ACHN (cell line): ENCODE measurements at regions not wholly inside any gene's neighbourhood (a gene's known extent, or its start where the extent isn't known, plus 50 kb on each side); places are given as distances from the start of the nearest gene placed in this dataset.
"Not testable (repeated sequence)": the region's sequence is repeated elsewhere in the genome, so short reads cannot be mapped to it uniquely, and the experiment has no call there.

Experiments
- DNase-seq: peaks from one replicate; pipeline ENCODE4 v3.0.0-alpha.2; 2015
- in situ Hi-C: cut with HindIII; loops from 2 replicates; pipeline ENCODE4 v1.10.0; 2017; ENCODE audit warnings: low sequenced_read_pairs, low pct_ligation_motif_present, low pct_unique_long_range_greater_than_20kb

DNA sequence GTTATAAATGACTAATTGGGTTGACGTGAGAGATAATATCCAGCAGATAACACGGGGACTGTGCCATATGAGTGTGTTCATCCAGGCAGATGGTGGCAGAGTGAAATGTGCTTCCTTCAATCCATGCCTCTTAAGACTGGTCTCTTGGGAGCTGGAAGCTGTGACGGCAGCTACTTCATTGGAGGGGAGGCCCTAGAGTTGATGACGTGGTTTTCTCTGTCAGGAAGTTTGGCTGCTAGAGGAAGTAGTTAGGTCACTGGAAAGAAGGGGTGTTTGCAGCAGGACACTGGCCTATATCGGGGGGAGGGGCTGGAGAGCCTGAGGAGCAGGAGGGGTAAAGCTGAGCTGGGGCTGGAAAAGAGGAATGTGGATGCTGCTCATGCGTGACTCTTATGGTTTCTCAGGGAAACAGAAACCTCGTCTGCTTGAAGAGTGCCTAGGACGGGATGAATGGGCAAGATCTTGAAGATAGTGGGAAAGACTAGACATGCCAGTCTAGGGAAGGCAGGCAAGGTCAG is 3051.6 kb downstream of the RPIA start:
- in situ Hi-C loops, DNase-seq: not testable (repeated sequence)

DNA sequence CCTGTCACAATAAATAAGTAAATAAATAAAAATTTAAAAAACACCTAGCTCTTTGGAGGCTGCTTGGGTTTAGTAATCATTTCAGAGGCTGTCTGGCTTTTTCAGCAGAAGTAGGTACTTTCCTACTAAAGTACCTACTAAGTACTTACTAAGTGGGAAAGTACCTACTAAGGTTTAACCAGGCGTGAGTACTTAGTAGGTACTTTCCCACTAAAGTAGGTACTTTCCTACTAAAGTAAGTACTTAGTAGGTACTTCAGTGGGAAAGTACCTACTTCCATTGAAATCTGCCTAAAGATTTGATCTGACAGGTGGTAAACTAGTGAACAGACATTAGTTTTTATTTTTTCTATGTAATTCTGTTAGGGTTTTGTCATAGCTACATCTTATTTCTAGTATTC is 3052.4 kb downstream of the RPIA start:
- in situ Hi-C loops, DNase-seq: not testable (repeated sequence)

DNA sequence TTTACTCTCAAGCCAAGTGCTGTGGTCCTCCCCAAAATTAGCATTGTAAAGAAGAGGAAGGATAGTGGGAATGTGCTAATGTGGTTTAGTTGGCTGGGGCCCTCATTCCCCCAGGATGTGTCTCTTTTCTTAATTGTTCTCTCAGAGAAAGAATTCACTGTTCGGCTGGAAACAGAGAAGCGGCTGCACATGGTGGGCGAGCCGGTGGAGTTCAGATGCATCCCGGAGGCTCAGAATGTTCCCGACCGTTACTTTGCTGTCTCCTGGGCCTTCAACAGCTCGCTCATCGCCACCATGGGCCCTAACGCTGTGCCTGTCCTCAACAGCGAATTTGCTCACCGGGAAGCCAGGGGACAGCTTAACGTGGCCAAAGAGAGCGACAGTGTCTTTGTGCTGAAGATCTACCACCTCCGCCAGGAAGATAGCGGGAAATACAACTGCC is 3053.2 kb downstream of the RPIA start:
- DNase-seq, in situ Hi-C loops: not testable (repeated sequence)

DNA sequence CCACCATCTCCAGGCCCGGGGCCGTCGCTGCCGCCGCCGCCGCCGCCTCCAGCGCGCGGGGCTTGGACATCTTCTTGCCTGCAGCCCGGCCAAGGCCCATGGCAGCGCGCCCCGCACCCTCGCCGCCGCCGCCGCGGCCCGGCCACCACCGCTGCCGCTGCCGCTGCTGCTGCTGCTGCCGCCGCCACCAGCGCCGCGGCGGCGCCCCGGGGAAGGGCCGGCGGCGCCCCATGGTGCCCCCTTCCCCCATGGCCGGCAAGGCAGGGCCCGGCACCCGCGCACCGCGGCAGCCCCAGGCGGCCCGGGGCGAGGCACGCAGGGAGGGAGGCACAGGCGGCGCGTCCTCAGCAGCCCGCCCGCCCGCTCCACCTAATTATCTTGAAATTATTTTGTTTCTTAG is 3057.4 kb downstream of the RPIA start:
- in situ Hi-C loops = no loop called here
- DNase-seq = no peak

DNA sequence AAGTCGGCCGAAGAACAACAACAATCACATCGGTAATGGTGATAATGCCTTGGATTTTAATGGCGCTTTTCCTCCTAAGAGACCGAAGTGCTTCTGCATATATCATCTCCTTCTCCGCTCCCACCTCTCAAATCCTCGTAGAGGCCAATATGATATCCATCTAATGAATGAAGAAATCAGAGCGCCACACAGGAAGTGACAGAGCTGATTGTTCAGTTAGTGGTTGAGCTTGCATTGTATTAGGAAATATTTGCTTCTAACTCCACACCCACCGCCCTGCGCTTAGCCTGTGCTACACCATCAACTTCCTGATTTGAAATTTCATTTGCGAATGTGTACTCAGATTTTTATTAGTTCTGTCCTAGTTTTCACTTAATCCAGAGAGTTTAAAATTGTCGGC is 3058.2 kb downstream of the RPIA start:
- DNase-seq, in situ Hi-C loops: not testable (repeated sequence)

DNA sequence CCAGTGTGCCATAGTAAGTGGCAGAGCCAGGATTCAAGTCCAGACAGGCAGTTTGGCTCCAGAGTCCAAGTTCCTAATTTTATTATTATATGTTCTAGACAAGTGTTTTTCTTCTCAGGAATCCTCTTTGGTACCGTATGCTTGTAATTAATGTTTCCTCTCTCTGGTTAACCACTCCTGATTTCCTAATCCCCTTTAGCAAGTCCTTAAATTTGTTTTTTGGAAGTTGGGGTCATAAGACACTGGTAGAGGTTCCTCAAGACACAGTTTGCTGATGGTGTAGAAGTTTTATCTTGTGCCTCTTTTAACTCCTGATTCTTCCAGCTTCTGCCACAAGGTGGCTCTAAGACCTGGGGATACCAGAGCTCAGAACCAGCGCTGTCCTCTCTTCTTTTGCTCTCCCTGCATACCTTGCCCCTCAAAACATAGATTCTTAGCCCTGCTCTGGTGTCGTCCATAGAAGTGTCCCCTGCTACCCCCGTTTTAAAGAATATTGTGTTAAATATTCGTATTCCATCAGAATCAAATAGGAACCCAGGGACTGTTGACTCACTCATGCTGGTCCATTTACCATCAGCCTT is 3068.0 kb downstream of the RPIA start:
- in situ Hi-C loops, DNase-seq: not testable (repeated sequence)

DNA sequence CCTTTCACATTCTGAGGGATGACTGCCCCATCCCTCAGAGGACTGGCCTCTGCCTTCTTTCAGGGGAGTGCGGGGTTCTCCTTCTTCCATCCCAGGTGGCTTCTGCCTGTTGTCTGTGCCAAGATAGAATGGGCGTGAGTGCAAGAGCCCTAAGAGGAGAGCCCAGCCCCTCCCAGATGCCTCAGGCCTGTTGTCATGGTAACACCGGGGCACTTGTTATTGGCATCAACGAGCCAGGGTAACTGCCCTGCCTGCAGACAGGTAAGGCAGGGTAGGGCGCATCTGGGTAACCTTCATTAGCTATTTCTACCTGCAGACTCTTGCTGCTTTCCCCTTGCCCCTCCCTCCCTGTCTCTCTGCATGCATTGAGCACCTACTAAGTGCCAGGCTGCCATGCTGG is 3069.2 kb downstream of the RPIA start:
- DNase-seq, in situ Hi-C loops: not testable (repeated sequence)

DNA sequence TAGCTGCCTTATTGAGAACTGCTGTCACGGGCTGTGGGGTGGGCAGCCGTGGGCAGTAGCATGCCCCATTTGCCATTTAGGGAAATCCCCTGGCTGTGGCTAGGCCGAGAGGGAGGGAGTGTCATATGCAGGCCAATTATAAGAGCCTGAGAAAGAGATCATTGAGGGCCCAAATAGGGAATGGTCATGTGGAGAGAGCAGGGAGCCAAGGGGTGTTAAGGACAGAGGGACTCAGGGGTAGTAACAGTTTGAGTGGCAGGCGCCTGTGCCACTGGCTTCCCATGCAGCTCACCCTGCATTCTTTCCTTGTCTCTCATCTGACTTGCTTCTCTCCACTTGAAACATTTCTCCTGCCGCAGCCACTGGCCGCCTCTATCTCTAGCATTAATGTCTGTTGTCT is 3070.8 kb downstream of the RPIA start:
- DNase-seq, in situ Hi-C loops: not testable (repeated sequence)

DNA sequence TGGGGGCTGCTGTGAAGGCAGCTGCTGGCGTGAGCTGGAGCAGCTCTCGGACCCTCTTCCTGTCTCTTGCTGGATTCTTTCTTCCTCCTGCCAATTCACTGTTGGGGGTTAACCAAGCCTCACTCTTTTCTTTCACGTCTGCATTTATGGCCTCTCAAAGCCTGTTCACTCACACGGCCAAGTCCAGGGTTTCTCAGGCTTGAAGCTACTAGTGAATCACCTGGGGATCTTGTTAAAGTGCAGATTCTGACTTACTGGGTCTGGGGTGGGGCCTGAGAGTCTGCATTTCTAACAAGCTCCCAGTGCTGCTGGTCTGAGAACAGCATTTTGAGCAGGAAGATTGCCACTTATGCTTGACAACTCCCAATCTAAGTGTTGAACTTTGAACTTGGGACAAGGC is 3072.2 kb downstream of the RPIA start:
- DNase-seq, in situ Hi-C loops: not testable (repeated sequence)

DNA sequence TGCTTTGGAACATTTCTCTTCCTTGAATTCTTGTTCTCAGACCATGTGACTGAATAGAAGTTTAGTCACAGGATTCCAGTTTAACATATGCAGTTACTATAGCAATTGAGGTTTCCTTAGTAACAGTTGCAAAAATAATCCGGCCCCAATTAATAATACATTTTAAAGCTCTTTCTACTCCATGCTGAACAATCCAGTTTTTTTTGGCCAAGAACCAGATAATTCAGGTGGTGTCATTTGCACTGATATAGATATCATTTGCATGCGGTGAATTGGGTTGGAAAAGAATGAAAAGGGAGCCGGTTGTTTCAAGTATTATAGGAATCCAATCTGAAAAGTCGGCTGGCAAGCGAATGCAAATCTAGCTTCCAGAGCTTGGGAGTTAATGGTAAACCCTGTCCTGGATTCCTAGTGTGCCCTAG is 3073.1 kb downstream of the RPIA start:
- DNase-seq = peak; percentile 50
- in situ Hi-C loops = not testable (repeated sequence)

DNA sequence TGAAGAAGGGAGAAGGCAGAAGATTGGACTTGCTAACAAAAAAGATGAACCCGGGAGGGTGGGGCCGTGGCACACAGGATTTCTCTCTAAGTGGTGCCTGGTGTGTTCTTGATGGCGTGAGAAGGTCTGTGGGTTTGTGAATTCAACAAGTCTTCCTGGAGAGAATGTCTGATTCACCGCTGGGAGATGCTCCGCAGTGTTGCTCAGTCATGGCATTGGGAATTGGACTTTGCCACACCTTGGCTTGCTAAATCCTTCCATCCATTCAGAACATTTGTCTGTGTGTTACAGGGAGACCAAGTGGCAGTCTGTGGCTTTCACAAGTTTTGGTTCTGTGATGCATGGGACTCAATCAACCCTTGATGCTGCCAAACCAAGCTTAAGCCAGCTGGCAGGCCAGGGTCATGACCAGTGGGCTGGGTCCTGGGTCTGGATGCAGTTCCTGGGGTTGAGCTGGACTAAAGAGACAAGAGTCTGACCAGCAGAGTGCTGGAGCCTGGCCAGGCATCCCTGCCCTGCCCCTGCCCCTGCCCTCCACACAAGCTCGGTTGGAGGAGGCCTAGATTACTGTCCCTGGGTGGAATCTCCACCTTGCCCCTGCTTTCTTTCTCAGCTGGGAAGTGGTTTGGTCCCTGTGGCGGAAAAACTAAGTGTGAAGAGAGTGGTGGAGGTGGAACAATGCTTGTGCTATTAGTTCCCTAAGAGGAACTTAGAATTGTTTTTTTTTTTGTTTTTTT is 3073.7 kb downstream of the RPIA start:
- DNase-seq = peak; percentile 27
- in situ Hi-C loops = not testable (repeated sequence)

DNA sequence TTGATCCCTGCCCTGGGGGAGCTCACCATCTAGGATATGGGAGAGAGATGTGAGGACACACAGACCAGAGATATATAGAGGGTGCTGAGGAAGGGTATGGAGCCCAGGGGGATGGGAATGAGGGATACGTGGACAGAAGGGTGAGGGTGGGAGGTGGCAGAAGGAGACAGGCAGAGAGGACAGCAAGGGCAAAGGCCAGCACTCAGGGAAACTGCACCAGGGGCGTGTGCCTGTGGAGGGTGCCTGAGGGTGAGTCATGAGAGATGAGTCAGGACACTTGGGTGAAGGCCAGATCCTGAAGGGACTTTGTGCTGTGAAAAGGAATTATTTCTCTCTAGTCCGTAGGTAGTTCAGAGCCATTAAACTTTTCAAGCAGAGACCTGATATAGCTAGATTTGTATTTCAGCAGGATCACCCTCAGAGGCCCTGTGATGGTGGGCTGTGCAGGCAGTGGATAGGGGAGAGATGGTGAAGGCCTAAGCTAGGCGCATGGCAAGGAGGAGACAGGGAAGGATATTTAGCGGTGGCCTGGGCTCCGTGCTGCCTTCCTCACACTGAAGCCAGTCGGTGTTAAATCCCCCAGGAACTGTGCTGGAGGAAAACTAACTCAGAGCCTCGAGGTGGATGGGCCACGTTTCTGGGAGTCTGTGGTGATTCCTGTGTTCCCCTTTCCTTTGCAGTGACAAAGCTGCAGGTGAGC is 3075.0 kb downstream of the RPIA start:
- in situ Hi-C loops = not testable (repeated sequence)
- DNase-seq = peak; percentile 89

DNA sequence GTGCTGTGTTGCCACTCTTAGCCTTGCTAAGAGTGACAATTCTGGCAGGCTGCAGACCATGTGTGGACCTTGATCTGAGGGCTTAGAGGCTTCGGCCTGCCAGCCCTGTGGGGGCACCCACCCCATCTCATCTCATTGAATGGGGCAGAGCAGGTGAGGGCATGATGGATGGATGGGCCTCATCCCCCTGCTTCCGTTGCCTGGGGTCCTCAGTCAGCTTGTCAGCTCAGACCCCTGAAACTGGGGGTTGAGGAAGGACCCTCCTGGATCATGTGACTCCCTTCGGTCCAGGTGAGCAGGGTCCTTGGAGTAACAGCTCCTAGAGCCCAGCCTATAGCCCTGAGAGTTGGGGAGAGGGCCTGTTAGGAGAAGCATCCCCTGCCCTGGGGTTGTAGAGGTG is 3076.8 kb downstream of the RPIA start:
- DNase-seq, in situ Hi-C loops: not testable (repeated sequence)

DNA sequence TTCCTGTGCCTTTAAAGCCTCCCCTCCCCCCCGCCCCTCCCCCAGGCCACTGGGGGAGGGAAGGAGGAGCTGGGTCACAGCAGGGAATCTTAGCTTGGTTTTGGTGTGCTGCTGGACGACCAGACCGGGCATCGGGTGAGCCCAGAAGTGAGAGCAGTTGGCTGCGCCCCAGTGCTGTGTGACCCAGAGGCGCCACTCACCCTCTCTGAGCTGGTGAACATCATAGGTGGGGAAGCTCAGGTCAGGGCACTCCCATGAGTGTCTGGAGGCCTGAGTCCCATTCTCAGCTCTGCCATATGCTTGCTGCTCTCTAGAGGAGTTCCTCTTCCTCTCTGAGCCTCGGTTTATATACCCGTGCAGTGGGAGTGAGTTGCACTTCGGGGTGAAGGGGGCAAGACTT is 3077.5 kb downstream of the RPIA start:
- in situ Hi-C loops, DNase-seq: not testable (repeated sequence)

DNA sequence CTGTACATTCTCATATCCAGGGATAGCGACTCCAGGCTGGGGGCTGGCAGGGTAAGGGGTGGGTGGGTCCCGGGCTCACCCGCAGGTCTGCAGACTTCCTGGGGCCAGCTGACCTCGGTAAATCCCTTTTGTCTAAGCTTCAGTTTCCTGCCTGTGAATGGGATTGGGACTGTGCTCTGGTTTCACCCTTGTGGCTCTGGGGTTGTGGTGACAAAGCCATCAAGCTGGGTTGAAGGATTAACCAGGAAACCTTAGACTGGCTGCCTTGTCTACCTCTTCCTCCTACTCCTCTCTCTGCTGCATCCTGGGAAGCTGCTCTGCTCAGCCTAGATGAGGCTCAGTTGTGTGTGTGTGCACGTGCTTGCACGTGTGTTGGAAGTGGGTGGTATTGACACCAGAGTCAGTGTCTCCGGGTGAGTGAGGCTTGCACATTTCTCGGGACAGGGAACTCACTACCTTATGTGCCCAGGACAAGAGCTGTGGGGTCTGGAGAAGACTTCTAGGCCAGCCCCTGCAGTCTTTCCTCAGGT is 3078.6 kb downstream of the RPIA start:
- DNase-seq, in situ Hi-C loops: not testable (repeated sequence)

DNA sequence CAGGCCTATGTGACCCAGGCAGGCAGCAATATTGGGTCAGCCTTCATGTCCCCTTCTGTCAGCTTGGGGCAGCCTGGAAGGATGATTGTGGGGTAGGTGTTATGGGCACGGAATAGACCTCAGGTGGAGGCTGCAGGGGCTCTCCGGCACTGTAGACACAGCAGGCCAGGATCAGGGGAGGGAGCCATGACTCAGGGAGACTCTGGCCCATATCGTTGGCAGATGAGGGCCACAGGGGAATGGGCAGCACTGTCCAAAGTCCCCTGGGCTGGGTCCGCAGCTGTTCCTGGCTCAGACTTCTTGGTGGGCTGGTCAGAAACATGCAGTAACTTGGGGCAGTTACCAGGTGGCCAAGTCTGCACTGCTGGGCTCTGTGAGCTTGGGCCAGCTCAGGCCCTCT is 3080.1 kb downstream of the RPIA start:
- in situ Hi-C loops, DNase-seq: not testable (repeated sequence)

DNA sequence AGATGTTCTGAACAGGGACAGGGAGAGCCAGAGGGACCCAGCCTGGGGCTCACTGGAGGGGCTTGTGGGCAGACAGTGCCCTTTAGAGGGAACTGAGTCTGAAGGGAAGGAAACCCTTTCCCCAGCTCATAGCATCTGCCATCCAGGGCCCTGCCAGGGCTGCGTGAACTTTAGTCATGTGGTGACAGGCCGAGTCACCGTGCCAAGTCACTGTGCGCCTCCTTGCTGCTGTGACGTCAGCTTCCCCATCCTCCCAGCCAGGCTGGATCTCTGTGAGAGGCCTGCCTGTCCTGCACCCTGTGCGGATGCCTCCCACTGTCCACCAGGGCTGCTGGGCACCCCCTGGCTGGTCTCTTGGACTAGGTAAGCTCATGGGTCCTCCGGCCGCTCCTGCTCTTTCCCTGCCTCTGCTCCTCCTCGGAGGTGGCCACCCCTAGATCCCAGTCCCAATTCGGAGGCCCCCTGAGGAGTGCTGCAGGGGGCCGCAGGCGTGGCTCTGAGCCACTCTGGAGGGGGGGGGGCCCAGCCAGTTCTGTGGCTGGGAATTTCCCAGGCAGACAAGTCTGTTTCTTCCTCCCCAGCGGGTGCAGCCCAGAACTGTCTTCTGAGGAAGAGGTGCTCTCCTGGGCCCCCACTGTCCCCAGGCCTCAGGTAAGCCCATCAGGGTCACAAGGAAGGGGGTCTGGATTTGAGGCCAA is 3080.9 kb downstream of the RPIA start:
- in situ Hi-C loops, DNase-seq: not testable (repeated sequence)

DNA sequence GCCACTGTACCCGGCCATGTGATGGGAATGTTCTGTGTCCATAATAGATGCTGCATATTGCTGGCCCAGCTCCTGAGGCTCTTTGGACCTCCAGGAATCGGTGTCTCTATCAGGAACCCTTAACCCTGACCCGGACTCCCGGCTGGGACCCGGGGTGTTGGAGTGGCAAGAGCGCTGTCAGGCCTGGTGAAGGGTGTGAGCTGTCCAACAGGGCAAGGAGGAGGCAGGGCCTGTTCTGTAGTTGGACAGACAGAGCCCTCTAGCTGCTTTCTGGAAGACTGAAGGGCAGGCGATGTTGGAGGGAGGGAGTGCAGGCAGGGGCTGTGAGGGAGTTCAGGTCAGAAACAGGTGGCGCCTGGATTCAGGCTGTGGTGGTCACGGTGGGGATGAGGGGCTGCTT is 3082.3 kb downstream of the RPIA start:
- in situ Hi-C loops = not testable (repeated sequence)
- DNase-seq = peak; percentile 15
